GM18517 (cell line): ENCODE measurements at regions not wholly inside any gene's neighbourhood (a gene's known extent, or its start where the extent isn't known, plus 50 kb on each side); places are given as distances from the start of the nearest gene placed in this dataset.
"Not testable (repeated sequence)": the region's sequence is repeated elsewhere in the genome, so short reads cannot be mapped to it uniquely, and the experiment has no call there.

Experiments
- ATAC-seq: cut with Tn5 transposase; IDR thresholded peaks from one replicate; pipeline ENCODE4 v1.9.1; 2021; ENCODE audit warnings: mild to moderate bottlenecking, moderate library complexity; ENCODE audit not compliant: unreplicated experiment

DNA sequence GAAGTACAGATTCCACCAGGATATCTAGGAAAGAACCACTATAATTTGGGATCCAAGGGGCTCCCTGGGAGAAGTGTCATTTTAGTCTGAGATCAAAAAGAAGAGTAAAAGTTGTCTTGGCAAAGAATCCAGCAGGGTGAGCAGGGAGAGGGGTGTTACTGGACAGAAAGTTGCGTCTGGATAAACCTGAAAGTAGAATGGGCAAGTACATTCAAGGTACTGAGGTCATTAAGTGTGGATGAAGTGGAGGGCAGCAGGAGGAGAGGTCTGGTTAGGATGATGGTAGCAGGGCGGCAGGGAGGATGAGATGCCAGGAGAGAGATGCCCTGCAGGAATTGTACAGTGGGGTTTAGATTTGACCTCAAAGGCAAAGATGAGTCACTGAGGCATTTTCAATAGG lies 253.3 kb downstream of the KLF13 start:
- no peak for ATAC-seq

DNA sequence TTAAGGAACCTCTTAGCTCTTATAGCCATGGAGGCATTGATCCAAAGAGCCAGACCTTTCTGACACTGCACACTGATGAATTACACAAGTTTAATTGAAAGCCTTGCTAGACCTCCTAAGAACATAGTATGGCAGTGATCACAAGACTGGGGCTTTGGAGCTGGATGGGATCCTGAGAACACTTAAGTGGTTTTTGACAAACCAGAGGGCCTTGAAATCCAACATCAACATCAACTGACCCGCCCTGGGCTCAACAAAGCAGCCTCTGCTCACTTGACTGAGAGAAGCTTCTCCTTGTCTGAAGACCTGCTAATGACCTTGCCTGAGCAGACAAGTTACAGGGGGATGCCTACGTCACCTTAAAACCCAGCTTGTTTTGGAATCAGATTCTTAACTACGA lies 257.6 kb downstream of the KLF13 start:
- no peak for ATAC-seq

DNA sequence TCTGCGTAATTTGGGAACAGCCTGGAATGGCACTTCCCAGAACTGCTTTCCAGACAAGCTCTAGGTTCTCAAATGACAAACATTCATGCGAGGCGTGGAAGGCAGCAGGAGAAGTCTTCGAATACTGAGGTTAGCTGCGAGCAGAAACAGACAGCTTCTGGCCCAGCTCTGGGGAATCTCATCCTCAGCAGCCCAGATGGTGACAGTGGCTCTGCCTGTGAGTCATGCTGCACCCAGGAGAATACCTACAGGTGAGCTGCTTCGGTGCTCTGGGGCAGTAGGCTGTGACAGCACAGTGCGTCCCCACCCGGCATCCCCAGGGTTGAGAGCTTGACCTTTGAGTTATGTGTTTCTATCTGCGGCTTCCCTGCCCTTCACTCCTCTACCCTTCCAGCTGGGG lies 258.6 kb downstream of the KLF13 start:
- no peak for ATAC-seq

DNA sequence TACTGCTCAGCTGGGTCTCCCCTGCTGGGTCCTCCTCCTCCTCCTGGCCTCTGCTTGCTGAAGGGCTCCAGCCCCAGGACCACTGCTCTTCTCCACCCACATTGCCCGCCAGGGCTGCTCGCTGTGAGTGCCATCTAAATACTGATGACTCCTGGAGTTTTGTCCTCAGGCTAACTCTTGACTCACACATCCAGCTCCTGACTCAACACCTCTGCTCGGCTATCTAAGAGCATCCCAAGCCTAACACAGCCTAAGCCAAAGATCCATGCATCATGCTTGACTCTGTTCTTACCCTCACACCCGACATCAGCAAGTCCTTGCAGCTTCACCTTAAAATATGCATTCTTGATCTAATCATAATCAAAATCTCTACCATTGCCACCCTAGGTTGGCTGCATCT lies 260.2 kb downstream of the KLF13 start:
- ATAC-seq: no peak

DNA sequence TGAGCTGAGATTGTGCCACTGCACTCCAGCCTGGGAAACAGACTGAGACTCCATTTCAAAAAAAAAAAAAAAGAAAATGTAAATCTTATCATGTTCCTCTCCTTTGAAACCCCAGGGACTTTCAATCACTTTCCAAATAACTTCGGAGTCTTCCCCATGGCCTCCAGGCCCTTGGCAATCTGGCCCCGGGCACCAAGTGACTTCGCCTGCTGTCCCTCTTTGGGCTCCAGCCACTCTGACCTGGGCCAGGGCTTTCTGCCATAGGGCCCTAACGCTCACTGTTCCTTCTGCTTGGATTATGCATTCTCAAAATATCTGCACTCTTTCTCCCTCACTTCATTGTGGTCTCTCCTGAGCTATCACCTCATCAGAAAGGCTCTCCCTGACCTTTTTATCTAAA lies 260.9 kb downstream of the KLF13 start:
- ATAC-seq: no peak

DNA sequence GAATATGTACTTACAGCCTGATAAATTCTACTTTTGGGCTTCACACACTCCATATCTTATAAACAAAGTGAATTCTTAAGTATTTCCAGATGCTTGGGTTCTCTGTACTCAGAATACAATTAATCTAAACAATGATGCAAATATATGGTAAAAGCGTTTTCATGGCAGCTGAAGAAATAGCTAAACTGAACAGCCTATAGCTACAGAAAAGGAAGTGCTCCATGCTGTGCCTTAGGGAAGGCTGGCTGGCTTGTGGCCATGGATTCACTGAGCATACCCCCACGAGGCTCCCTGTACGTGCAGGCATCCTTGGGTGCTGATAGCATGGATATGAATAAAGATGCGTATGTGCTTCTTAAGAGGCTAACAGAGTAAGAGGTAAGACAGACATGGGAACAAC lies 264.0 kb downstream of the KLF13 start:
- no peak for ATAC-seq

DNA sequence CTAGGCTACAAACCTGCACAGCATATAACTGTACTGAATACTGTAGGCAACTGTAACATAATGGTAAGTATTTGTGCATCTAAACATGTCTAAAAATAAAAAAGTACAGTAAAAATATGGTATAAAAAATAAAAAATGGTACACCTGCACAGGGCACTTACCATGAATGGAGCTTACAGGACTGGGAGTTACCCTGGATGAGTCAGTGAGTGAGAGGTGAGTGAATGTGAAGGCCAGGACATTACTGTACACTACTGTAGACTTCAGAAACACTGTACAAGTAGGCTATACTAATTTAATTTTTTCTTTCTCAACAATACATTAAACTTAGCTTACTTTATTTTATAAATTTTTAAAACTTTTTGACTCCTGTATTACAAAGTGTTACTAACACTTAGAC lies 265.3 kb downstream of the KLF13 start:
- ATAC-seq: no peak

DNA sequence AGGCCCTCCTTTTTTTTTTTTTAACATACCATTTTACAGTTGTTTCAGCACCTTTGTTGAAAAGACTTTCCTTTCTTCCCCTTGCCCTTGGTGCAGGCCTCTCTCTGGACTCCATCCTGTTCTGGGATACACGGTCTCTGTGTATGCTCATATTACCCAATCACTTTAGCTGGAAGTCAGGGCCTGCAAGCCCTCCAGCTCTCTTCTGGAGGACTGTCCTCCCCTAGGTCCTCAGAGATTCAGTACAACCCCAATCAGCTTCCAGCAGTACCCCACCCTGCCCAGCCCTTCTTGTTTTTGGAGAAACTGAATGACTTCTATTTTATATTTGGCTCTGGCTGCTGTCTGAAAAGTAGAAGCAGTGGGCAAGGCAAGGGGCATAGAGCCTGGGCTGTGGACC lies 270.8 kb downstream of the KLF13 start:
- ATAC-seq: no peak

DNA sequence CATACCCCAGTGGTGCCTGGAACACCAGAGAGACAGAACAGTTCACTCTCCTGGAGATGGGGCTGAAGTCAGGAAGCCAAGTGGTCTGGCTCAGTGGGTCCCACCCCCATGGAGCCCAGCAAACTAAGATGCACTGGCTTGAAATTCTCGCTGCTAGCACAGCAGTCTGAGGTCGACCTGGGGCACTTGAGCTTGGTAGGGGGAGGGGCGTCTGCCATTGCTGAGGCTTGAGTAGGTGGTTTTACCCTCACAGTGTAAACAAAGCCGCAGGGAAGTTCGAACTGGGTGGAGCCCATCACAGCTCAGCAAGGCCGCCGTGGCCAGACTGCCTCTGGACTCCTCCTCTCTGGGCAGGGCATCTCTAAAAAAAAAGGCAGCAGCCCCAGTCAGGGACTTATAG lies 272.0 kb downstream of the KLF13 start:
- ATAC-seq: no peak

DNA sequence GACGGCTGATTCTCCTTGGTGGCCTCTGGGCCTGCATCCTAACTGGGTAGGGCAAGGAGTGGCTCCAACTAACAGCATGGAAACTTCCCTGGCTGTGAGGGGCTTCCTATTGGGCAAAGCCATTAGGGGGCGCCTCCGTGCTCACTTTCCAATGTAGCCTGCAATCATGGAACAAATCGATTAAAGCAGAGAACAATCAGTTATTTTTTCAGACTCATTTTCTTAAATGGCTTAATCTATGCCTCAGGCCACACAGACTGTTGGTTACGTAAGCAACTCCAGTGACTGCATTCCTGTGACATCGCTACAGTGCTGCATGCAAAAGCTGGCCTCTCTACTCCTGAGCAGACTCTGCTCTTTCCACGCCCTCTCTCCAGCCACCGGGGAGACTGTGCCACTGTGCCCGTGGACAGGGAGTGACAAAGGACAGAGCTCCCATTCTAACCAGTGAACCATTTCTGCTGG lies 278.9 kb downstream of the KLF13 start:
- no peak for ATAC-seq

DNA sequence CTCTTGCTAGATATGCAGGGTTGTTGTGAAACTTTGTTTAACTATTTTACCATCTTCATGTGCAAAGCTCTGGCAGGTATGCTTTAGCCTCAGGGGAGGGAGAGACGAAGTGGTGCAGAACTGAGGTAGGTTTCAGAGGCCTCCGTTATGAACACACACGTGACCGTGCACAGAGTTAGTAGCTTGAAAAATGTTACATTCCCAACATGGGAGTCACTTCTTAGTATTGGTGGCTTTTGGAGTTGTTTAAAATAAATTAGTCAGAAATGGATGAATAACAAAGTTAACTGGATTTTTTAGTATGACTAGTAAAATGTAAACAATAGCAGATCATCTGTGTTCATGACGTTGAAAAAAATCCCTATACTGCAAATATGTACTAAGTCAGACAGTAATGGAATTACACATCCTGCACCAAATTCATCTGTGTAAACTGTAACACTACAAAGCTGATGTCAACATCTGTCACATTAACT lies 279.6 kb downstream of the KLF13 start:
- no peak for ATAC-seq

DNA sequence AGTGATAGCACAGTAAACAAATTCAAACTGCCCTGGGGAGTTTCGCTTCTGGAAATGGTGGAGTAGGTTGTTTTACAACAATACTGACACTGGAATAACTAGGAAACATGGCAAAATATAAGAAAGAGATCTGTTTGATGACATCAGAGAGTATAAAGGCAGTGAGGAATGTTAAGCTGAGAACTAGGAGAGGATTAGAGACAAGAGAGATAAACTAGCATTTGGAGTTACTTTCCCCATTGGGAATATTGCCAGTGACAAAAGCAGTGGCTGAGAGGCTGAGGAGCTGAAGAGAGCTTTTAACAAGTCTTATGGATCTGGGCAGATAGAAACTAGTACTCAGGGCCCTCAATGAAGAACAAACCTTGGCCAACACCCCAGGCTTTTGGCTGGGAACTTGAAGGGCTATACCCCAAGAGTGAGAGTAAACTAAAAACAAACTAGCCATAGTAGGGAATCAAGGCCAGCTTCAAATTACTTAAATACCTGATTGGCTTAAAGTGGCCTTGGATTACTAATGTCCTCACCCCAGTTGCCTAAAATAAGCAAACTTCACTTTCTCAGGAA lies 280.4 kb downstream of the KLF13 start:
- ATAC-seq: no peak

DNA sequence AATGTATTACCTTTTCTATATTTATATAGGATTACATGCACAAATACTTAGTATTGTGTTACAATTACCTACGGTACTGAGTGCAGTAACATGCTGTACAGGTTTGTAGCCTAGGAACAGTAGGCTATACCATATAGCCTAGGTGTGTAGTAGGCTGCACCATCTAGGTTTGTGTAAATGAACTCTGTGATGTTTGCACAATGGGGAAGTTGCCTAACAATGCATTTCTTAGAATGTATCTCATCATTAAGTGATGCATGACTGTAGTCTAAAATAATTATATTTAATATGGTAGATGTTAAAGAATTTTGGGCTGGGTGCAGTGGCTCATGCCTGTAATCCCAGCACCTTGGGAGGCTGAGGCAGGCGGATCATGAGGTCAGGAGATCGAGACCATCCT lies 281.0 kb downstream of the KLF13 start:
- no peak for ATAC-seq

DNA sequence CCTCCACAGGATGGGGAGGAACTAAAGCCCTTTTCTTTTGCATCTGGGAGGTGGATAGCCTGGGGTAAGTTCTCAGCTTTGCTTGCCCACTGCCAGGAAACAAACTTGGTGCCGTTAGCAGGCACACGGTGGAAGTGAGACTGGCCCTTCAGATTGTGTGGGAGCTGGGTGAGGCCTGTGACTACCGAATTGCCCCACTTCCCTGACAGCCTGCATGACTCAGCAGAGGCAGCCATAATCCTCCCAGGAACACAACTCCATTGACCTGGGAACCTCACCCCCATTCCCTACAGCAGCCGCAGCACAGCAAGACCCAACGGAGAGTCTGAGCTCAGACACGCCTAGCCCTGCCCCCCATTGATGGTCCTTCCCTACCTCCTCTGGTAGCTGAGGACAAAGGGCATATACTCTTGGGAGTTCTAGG lies 282.6 kb downstream of the KLF13 start:
- no peak for ATAC-seq

DNA sequence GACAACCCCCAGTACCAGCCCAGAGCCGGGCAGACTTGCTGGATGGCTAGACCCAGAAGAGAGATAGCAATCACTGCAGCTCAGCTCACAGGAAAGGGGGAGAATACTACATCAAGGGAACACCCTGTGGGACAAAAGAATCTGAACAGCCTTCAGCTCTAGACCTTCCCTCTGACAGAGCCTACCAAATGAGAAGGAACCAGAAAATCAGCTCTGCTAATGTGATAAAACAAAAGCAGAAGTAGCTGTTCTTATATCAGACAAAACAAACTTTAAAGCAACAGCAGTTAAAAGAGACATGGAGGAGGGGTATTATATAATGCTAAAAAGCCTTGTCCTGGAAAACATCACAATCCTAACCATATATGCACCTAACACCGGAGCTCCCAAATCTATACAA lies 283.3 kb downstream of the KLF13 start:
- ATAC-seq: no peak

DNA sequence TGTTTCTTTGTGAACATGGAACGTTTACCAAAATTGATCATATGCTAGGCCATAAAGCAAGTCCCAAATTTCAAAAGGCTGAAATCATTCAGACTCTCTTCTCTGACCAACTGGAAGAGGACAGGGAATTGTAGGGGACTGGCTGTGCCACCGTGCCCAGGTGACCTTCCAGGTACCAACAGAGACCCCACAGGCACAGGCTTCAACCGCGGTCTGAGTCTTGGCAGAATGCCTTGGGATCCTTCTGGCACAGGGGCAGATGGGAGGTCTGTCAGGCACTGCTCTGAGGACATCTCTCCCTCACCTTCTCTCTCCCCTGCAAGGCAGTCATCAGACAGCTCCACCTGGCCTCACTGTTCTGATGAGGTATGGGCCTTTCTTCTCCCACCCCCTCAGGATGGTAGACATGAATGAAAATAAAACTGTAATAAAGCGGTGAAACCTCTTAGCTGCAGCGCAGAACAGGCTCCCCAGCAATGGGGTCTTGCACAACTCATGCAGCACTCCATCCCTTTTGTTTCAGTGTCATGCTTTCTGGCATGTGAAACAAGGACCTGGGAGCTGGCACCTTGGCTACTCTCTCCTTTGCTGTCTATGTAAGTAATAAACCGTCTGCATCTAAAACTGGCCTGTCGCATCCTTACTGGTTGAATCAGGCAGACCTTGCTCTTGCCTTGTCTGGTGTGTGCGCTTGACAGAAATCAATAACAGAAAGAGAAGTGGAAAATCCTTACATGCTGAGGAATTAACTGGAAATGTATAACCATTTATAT lies 289.2 kb downstream of the KLF13 start:
- no peak for ATAC-seq

DNA sequence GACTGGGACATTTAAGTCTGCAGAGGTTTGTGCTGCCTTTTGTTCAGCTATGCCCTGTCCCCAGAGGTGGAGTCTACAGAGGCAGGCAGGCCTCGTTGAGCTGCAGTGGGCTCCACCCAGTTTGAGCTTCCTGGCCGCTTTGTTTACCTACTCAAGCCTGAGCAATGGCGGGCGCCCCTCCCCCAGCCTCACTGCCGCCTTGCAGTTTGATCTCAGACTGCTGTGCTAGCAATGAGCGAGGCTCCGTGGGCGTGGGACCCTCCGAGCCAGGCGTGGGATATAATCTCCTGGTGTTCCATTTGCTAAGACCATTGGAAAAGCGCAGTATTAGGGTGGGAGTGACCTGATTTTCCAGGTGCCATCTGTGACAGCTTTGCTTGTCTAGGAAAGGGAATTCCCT lies 296.7 kb downstream of the KLF13 start:
- not testable (repeated sequence) for ATAC-seq

DNA sequence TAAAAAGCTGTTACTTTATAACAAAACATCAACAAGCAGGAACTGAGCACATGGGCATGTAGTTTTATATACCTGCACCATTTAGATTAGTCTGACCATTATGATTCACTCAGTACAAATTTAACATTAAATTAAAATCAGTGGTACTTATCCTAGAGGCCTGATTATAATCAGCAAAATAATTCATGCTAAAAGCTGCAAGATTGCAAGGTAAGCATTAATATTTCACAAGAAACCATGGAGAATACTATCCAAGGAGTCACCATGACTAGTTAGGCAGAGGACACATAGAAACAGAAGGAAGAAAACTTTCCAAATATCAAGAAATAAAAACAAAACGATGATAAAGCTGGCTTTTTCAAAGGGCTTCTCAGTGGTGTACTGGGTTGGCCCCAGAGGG lies 297.5 kb downstream of the KLF13 start:
- not testable (repeated sequence) for ATAC-seq

DNA sequence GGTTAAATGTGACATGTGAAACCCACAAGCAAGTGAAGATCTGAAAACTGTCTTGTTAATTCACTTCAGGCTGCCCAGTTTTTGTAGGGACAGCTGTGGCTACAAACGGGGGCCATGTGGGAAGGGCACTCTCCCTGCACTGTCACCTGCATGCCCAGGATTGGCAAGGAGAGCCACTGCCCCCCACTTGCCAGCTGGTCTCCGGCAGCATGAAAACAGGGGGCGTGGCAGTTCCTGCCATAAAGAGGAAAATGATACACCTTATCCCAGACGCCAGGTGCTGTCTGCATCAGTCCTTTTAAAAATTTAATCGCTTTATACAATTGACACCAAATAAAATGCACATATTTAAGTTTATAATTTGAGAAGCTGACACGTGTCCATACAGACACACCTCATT lies 309.1 kb downstream of the KLF13 start:
- ATAC-seq: not testable (repeated sequence)

DNA sequence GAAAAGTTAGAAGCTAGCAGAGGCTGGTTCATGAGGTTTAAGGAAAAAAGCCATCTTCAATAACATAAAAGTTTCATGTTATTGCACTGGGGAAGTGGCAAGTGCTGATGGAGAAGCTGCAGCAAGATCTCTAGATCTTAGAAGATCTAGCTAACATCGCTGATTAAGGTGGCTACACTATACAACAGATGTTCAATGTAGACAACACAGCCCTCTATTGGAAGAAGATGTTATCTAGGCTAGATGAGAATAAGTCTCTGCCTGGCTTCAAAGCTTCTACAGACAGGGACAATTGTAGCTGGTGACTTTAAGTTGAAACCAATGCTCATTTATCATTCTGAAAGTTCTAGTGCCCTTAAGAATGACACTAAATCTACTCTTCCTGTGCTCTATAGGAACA lies 310.3 kb downstream of the KLF13 start:
- ATAC-seq: not testable (repeated sequence)

DNA sequence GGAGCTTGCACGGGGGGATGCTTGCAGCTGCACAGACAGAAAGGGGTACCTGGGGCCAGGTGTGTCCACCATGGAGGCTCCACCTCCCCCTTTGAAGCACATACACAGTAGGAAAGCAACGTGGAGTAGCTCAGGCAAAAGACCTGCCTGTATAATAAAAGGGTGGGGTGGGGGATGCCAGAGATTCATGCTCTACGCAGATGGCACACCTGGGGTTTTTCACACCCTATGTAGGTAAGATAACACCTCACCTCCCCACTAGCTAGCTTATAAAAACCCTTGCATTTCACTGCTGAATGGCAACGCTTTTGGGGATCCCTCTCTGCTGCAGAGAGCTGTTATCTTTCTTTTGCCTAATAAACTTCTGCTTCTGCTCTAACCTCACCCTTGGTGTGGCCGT lies 317.3 kb downstream of the KLF13 start:
- not testable (repeated sequence) for ATAC-seq

DNA sequence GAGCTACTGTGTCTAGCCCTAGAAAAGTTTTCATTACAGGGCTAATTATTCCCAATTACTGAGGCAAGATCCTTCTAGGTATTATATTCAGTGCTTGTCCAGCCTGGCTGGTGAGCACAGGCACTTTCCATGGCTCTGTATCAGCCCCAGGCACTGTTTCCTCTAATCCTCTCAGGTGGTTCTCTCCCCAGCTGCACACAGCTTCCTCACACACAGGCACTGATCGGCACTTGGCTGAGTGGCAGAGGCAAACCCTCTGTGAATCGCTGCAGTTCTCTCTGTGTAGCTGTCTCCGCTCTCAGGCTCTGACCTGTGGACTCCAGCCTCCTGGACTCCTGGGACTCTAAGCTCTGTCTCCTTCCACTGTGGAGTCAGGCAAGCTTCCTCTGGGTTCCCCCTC lies 318.1 kb downstream of the KLF13 start:
- ATAC-seq: not testable (repeated sequence)
